Glomerular visceral epithelial cell (primary cell): ENCODE measurements at regions not wholly inside any gene's neighbourhood (a gene's known extent, or its start where the extent isn't known, plus 50 kb on each side); places are given as distances from the start of the nearest gene placed in this dataset.

Experiments used
- DNase-seq: peaks from one replicate; pipeline ENCODE4 v3.0.0-alpha.2; 2016; ENCODE audit errors: extremely low spot score

- DNase-seq = no peak
Observed at GRCh38 chr2:195410074-195410671, 246.9 kb upstream of the SLC39A10 start.

- no peak for DNase-seq
Observed at GRCh38 chr2:195408811-195409210, 248.2 kb upstream of the SLC39A10 start.

GRCh38 chr2:195408196-195408595 is 248.8 kb upstream of the SLC39A10 start:
- DNase-seq = no peak

GRCh38 chr2:195407783-195408182 is 249.2 kb upstream of the SLC39A10 start:
- DNase-seq = no peak

- DNase-seq = no peak
Observed at GRCh38 chr2:195406886-195407603, 250.0 kb upstream of the SLC39A10 start.

GRCh38 chr2:195404651-195405050 is 252.4 kb upstream of the SLC39A10 start:
- no peak for DNase-seq

- DNase-seq = no peak
Observed at GRCh38 chr2:195396479-195396878, 260.5 kb upstream of the SLC39A10 start.

- DNase-seq = no peak
Observed at GRCh38 chr2:195395362-195395761, 261.7 kb upstream of the SLC39A10 start.

GRCh38 chr2:195392446-195393336 is 264.3 kb upstream of the SLC39A10 start:
- DNase-seq = no peak

GRCh38 chr2:195390686-195391321 is 266.2 kb upstream of the SLC39A10 start:
- DNase-seq = no peak

GRCh38 chr2:195388028-195388427 is 269.0 kb upstream of the SLC39A10 start:
- DNase-seq = no peak

- DNase-seq = no peak
Observed at GRCh38 chr2:195382186-195382585, 274.8 kb upstream of the SLC39A10 start.

- no peak for DNase-seq
Observed at GRCh38 chr2:195370167-195370943, 286.7 kb upstream of the SLC39A10 start.

- no peak for DNase-seq
Observed at GRCh38 chr2:195369218-195369587, 287.8 kb upstream of the SLC39A10 start.

- no peak for DNase-seq
Observed at GRCh38 chr2:195368249-195369217, 288.5 kb upstream of the SLC39A10 start.

GRCh38 chr2:195367809-195368208 is 289.2 kb upstream of the SLC39A10 start:
- DNase-seq = no peak

- DNase-seq = peak; percentile 20
Observed at GRCh38 chr2:195364015-195364965, 292.7 kb upstream of the SLC39A10 start.

GRCh38 chr2:195363496-195363895 is 293.5 kb upstream of the SLC39A10 start:
- peak; percentile 53 for DNase-seq

- DNase-seq = no peak
Observed at GRCh38 chr2:195360242-195360641, 296.8 kb upstream of the SLC39A10 start.
